HG02870 (cell line): ENCODE measurements at regions not wholly inside any gene's neighbourhood (a gene's known extent, or its start where the extent isn't known, plus 50 kb on each side); places are given as distances from the start of the nearest gene placed in this dataset.

Experiments
- ATAC-seq: cut with Tn5 transposase; IDR thresholded peaks from one replicate; pipeline ENCODE4 v1.9.1; 2021; ENCODE audit warnings: mild to moderate bottlenecking, moderate library complexity; ENCODE audit not compliant: unreplicated experiment

- ATAC-seq, result no peak
These were observed 225.8 kb upstream of the CIBAR2 start for GRCh38 chr16:85337910-85338637.

DNA sequence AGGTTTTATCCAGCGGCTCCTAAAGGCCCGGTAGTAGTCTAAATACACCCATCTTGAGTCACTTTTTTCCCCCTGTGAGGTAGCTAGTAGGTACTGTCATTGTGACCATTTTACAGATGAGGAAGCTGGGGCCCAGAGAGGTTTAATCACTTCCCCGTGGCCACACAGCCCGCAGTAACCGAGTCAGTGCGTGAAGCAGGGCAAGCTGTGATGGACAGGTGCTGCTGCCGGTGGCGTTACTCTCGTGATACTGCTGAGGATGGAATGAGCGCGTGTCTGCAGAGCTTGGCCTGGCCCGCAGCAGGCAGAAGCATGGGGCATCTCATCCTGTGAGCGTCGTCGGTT is 226.3 kb upstream of the CIBAR2 start:
- no peak for ATAC-seq

GRCh38 chr16:85338989-85339685 is 226.9 kb upstream of the CIBAR2 start:
- no peak for ATAC-seq

GRCh38 chr16:85341972-85342695 is 229.9 kb upstream of the CIBAR2 start:
- no peak for ATAC-seq

DNA sequence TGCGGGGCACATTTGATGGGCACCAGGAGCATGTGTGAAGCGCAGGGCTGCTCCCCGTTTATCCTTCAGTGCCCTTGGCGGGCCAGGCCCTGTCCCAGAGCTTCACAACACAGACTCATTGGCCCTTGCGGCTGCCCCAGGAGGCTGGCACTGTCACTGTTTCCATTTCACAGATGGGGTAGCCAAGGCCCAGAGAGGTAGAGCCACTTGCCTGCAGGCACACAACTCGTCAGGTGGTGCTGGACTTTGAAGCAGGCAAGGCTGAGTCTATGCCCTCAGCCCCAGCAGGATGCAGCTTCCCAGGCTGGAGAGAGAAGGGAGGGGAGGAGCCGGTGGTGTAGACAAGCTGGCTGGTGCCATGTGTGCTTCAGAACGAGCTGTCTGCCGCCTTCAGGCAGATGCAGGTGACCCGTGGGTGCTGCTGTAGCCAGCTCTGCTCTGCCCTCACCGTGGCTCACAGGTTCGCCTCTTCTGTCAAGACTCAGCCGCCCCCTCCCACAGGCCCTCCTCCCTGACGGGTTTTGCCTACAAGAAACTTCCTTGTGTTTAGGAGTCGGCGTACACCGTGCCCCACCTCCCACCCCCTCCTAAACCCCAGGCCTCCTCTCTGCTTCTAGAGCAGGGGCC is 232.3 kb upstream of the CIBAR2 start:
- ATAC-seq, result no peak

GRCh38 chr16:85345129-85345639 is 232.9 kb upstream of the CIBAR2 start:
- no peak for ATAC-seq

GRCh38 chr16:85346404-85347212 is 234.3 kb upstream of the CIBAR2 start:
- ATAC-seq, result no peak

GRCh38 chr16:85347213-85347591 is 234.9 kb upstream of the CIBAR2 start:
- ATAC-seq, result no peak

- ATAC-seq, result no peak
These were observed 236.0 kb upstream of the CIBAR2 start for GRCh38 chr16:85348065-85348840.

DNA sequence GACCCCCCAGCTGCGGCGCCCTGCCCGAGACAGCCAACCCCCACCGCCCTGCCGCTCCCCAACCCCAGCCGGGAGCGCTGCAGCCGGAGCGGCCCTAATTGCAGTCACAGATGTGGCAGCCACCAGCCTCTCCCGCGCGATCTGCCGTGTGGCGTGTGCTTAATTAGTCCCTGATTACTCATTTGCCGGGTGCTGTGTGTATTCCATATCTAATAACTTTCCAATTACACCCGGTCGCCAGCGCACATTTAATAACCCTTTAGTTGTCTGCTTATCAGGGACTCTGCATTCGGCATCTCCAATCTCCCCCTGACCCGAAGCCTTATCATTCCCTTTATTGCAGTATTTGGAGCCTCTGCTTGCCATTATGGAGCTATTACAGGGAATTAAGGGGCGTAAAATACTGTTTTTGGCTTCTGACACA is 236.7 kb upstream of the CIBAR2 start:
- no peak for ATAC-seq

DNA sequence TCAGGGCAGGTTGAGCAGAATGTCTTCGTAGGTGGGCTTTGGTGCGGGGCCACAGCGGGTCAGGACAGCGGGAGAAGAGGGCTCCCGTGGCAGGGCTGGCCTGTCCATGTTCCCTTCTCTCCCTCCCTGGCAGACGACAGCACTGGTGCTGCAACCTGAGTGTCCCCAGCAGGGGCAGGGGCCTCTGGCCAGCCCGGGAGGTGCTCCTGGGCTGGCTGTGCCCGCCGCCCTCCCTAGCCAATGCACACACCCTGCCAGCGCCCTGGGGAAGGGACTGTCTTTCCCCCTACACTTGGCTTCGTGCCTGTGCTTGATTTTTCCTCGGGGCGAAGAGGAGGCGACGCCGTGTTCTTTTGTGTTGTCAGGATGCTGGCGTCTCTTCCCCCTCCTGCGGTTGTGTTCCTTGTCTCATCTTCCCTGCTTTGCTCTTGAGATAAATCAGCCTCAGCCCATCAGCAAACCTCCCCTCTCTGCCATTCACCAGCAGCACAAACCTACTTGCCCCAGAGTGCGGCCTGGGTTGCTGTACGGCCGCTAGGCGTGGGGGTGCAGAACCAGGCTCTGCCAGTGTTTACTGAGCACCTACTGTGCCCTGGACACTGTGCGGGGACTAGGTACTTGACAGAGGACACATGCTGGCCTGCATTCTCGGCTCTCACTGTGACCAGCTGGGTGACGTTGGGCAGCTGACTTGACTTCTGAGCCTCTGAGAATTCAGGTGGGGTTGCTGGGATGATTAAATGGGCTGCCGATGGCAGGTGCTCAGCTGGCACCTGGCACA is 237.3 kb upstream of the CIBAR2 start:
- no peak for ATAC-seq

DNA sequence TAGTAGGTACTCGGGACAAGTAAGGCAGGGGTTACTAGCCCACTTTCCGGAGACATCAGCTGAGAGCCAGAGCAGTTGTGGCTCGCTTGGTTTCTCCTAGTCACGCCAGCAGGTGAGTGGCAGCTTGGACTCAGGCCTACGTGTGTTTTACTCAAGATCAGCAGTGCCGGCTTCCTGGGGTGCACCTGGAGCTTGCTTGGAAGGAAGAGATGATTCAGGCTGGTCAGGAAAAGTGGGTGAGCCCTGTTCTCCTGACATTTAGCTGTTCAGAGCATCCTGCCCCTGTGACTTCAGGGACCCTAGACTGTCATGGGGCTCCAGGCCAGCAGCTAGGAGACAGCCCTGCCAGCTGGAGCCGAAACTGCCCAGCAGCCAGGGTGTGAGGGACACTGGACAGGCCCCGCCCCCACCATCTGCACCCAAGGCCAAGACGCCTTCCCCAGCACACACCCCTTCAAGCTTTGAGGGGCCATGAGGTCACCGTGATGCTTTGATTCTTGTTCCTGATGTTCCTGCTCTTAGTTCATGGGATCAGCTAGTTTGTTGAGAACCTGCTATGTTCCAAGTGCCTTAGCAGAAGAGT is 238.0 kb upstream of the CIBAR2 start:
- no peak for ATAC-seq

- ATAC-seq, result no peak
These were observed 238.7 kb upstream of the CIBAR2 start for GRCh38 chr16:85350973-85351372.

DNA sequence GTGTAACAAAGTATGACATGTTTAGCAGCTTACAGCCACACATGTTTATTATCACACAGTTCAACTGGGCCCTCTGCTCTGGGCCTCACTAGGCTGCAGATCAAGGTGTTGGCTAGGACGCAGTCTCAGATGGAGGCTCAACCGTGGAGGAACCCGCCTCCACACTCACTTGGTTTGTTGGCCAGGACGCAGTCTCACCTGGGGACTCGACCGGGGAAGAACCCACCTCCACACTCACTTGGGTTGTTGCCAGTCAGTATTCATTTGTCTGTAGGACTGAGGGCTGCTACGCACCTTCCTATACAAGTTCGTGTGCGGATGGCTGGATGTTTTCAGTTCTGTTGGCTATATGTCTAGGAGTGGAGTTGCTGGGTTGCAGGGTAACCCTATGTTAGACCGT is 240.7 kb upstream of the CIBAR2 start:
- ATAC-seq, result no peak

GRCh38 chr16:85353839-85354685 is 241.8 kb upstream of the CIBAR2 start:
- no peak for ATAC-seq

GRCh38 chr16:85354686-85355514 is 242.6 kb upstream of the CIBAR2 start:
- ATAC-seq, result no peak

- ATAC-seq, result no peak
These were observed 243.2 kb upstream of the CIBAR2 start for GRCh38 chr16:85355515-85355837.
